ENCODE measurements at regions not wholly inside any gene's neighbourhood (a gene's known extent, or its start where the extent isn't known, plus 50 kb on each side); places are given as distances from the start of the nearest gene placed in this dataset.

DNA sequence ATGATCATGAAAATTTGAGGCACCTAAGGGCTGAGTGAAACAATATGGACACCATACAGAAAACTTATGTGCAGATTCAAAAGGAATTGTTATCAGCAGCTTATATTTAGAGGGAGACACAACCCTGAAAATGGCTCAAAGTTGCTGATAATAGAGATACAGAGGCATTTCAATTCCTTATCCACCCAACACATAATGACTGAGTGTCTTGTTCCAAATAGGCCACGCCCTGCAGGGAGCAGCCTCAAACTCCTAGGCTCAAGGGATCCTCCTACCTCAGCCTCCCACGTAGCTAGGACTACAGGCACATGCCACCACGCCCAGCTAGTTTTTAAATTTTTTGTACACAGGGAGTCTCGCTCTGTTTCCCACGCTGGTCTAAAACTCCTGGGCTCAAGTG is 79.0 kb downstream of the LBH start:
- DNase-seq, result no peak

DNA sequence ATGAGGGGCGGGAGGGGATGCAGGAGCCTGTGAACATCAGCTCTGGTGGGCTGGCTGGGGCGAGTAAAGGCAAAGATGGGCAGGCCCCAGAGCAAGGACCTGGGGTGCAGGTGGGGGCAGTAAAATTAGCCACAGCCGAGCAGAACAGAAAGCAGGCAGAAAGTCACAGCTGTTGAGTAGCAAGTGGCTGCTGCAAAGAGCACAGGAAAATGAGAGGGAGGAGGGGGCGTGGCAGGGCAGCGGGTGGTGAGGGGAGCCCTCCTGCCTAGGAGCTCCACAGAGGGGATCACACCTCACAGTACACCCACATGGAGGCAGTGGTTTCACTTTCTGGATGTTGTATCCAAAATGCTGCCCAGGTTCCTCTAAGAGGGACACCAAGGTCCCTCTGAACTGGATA is 79.6 kb downstream of the LBH start:
- no peak for DNase-seq

- DNase-seq, result no peak
Observed at GRCh38 chr2:30311711-30312110, 80.4 kb downstream of the LBH start.

DNA sequence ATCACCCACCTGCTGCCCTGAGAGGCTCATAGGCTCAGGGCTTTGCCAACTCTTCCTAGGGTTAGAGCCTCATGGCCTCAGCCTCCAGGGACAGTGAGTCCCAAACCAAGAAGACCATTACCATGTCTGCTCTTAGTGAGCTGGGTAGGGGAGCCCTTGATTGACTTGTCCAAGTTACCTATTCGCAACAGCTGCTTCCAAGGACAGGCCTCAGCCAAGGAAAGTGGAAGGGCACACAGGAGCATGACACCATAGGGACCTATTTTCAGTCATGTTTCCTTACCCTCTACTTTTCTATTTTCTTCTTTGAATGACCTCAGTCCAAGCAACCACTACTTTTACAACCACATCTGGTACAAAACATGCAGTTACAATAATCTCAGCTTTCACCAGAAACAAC is 81.6 kb downstream of the LBH start:
- no peak for DNase-seq

DNA sequence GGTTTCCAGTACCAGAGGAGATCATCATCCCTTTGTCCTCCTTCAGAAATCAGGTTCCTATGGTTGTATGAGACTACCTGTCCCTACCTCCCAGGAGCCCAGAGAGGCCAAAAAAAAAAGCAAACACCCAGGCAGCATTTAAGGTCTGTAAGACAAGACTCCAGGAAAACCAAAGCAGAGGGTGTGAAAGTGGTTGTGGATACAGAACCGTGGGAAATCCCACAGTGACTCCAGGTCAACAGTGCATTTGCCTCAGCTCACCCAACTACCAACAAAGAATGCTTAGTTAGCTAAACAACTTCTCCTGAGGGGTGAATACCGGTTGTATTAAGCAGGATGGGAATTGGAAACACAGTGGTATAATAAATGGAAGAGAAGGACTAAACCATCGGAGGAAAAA is 83.6 kb downstream of the LBH start:
- no peak for DNase-seq

DNA sequence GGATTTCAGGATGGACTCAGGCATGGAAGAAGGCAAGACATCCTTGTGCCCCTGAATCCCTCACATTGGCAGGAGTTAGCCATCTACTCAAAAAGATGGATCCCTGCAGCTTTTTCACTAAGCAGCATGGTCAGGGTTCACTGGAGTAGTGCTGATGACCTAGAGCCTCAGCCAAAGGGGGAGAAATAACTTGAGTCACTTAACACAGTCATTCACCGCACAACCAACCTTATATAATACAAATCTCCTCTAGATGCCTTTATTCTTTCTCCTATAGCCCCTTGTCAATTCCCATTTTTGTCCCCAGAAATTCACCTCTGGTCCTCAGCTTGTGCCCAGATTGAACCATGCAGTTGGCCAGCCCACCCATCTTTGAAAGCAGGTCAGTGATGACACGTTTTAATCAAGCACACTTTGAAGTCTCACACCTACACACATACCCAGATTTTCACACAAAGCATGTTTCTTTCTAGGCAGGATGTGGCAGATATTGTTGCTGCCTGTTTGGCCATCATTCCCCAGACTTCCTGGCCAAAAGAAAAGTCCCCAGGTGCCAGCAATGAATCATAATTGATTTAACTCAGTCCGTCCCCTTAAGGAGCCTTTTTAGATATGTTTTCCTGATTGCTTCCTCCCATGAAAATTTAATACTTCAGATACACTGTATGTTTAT is 84.2 kb downstream of the LBH start:
- no peak for DNase-seq

DNA sequence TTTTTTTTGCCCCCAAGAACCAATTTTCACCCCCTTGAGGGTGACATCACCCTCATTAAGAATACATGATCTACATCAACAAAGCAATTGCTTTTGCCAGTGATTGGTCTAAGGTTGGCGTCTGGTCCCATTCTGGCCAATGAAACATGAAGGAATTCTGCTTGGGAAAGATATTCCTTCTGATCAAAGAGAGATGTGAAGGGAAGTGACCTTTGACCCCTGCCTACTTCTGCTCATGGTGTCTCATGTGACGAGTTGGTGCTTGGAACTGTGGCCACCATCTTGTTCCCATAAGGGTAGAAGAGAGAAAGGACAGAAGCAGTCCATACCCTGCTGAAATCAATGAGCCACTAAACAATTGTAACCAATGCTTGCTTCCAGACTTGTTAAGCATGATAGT is 85.1 kb downstream of the LBH start:
- DNase-seq, result no peak

DNA sequence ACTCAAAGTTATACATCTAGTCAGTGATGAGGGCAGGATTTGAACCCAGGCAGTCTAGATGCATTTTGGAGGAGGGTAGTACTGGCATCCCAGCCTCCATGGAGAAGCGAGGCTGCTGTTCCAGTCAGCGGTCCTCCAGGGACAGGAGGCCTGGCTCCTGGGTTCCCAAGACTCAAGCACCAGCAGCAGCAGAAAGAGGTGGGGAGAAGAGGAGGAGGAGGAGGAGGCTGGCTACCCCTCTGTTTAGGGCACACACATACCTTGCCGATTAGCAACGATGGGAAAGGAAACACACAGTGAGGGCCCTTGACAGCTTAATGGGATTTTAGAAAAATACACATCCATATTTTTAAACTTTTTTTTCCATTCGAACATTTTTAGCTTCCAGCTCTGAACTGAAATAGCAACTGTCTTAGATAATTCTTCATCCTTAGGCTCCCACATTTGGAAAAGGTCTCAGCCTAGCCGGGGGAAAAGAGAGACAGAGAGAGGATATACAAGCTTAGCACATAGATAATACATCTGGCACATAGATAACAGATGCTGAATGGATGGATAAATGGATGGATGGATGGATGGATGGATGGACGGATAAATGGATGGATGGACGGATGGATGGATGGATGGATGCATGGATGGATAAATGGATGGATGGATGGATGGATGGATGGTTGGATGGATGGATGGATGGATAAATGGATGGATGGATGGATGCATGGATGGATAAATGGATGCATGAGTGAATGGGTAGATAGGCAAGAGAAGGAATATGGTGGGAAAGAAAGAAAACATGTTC is 87.9 kb downstream of the LBH start:
- no peak for DNase-seq

DNA sequence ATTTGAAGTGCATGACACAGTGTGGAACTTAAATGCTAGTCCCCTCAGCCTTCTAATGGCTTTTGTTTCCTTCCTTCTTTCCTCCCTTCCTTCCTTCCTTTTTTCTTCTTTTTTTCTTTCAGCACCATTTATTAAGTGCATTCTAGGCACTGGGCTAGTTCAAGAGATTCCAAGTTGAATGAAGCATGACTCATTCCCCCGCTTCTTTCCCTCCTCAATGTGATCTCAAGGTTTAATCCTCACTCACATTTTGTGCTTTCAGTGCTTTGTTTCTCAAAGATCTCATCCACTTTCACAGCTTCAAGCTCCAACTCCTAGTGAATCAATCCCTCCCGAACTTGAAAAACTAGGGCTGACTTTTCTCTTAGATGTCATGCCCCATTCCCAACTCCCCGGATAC is 90.1 kb downstream of the LBH start:
- no peak for DNase-seq

GRCh38 chr2:30323499-30323898 is 92.2 kb downstream of the LBH start:
- no peak for DNase-seq

DNA sequence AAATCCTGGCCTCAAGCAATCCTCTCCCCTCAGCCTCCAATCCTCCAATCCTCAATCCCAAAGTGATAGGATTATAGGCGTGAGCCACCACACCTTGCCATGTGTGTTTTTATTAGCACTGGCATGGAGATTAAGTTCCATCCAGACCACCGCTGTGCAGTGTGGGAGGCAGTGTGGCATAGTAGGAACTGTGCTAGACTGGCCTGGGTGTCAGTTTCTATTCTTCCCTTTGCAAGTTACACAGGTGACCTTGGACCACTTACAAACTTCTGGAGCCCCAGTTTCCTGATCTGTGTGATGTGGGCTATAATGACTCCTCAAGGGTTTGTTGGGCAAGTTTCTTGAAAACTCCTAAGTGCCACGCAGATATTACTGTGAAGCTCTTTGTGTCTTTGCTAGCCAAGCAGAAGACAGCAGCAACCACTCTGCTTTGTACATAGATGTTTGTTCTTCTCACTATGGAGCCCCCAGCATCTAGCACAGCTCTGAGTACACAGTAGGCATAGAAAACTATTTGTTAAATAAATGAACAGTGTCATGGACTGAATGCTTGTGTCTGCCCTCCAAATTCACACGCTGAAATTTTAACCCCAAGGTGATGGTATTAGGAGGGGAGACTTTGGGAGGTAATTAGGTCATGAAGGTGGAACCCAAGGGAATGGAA is 93.0 kb downstream of the LBH start:
- DNase-seq, result no peak

DNA sequence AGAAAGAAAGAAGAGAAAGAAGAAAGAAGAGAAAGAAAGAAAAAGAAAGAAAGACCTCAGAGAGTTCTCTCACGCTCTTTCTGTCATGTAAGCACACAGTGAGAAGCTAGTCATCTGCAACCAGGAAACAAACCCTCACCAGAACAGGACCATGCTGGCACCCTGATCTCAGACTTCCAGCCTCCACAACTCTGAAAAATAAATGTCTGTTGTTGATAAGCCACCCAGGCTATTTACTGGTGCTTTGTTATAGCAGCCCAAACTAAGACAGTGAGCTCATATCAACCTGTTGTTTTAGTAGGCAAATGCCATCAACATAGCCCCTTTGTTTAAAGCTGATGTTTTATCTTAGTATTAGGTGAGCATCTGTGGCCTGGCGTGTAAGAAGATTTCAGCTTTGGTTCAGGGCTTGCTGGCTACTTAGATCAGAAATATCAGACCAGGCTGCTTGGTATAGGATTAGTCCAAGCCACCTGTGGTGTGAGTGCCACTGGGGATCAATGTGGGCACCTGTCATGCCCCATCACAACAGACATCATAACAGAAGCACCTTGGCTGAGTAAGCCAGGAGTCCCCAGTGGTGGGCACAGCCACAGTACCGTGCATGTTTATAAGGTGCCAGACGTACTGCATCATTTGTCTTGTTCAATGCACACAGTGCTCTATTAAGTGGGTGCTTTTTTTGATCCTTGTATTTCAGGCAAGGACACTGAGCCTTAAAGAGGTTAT is 94.4 kb downstream of the LBH start:
- no peak for DNase-seq

DNA sequence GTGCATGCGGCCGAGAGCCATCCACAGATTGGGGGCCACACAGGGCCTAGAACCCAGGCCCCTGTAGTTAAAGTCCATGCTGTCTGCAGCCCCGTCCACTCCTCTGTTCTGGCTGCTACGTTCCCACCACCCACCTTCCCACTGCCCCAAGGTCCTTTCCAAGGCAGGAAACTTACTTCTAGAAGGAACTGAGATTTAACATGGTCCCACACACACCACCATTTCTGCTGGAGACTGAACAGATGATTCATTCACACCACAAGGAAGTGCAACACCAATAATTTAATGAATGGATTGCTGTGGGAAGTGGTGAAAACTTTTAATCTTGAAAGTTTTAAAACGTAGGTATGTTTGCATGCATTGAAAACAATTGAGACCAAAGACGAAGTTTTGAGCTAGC is 95.2 kb downstream of the LBH start:
- DNase-seq, result no peak

GRCh38 chr2:30331038-30331437 is 99.7 kb downstream of the LBH start:
- DNase-seq, result no peak

DNA sequence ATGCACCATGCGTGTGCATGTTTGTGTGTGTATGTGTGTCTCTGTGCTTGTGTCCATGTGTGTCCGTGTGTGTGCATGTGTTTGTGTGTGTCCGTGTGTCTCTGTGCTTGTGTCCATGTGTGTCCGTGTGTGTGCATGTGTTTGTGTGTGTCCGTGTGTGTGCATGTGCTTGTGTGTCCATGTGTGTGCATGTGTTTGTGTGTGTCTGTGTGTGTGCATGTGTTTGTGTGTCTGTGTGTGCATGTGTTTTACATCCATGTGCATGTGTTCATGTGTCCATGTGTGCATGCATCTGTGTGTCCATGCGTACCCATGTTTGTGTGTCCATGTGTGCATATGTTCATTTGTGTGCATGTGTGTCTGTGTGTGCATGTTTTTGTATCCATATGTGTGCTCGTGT is 100.5 kb downstream of the LBH start:
- DNase-seq, result no peak

DNA sequence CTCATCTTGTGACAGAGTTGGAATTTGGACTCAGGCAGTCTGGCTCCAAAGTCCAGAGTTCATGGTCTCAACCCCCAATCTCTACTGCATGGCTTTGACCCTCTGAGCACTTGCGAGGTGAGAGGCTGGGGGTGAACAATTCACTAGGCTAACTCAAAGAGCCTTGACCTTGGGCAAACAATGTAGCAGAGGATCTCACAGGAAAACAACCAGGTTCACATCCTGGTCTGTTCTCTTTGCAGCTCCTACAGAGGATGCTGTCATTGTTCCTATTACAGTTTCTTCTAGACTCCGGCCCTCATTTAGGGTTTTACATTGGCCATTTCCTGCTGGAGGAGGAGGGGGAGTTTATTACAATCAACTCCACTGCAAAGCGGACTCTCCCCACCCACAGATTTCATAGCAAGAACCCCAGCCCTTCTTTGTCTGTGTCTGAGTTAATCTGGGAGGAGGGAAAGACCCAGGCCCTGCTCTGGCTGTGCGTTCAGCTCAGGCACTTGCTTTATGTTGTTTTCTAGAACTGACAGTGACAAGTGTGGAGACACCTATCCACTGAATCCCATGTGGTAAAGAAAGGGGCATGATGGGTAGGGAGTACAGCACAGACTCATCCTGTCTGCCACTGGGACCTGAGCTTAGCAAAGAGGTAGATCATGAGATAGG is 101.6 kb downstream of the LBH start:
- DNase-seq, result peak in 1 of 2 donors; percentile 42

DNA sequence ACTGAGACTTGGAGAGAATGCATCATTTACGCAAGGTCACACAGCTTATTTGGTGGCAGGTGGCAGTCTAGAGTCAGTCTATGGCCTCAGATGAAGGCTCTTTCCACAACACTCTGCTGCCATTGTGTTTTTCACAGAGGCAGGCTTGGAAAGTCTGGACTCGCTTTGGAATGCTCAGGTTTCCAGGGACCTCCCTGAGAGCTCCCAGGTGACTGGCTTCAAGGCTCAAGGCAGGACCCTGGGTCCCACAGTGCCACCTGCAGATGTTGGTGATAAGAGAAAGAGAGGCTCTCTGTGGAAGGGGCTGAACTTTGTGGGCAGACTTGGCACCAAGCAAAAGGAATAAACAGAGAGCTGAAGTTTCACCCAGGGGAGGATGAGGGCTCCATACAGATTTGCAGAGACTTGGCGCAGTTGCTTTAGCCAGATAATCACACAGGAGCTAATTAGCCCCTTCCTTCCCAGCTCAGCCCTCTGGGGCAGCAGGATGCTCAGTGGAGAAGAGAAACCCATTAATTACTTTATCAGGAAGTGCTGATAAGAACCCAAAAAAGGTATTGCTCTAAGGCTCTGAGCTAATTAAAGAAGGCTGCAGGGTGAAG is 103.5 kb downstream of the LBH start:
- DNase-seq, result no peak

GRCh38 chr2:30336084-30336483 is 104.8 kb downstream of the LBH start:
- DNase-seq, result no peak

DNA sequence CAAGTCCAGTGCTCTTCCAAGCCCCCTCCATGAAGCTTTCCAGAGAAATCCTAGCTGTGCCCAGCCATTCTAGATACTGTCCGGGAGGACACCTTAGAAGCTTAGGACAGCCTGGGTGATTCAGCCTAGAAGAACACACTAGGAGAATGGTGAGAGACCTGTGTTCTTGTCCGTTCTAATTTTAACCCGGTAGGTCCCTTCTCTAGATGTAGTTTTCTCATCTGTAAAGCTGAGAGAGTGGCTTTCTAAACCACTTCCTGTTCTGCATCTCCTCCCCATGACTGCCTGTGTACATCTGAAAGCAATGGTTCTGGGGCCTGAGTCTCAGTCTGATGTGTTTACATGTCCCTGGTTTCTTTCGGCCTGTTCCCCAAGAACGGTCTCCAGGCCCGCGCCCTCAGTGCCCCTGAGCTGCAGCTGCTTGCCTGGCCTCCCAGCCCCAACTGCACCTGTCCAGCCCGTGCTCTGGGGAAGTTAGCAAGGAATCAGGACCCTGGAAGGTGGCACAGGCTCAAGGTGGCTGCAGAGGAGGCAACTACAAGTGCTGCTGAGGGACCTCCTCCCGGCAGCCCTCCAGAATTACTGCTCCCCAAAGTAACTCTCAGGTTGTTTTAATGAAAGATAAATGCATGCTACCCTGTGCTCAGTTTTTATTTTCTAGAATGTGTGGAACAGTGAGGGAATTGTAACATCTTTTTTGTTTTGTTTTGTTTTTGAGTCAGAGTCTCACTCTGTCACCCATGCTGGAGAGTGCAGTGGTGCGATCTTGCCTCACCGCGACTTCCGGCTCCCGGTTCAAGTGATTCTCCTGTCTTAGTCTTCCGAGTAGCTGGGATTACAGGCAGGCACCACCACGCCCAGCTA is 105.9 kb downstream of the LBH start:
- peak in 1 of 2 donors; percentile 32 for DNase-seq

GRCh38 chr2:30338475-30338874 is 107.1 kb downstream of the LBH start:
- DNase-seq, result no peak

- DNase-seq, result no peak
Observed at GRCh38 chr2:30339071-30339470, 107.7 kb downstream of the LBH start.

Measured in stimulated activated CD4-positive, alpha-beta T cell treated with anti-CD3 and anti-CD28 coated beads, Interleukin-2, amount 100 ng/mL, for 48 hours (primary cell).